ENCODE measurements at regions not wholly inside any gene's neighbourhood (a gene's known extent, or its start where the extent isn't known, plus 50 kb on each side); places are given as distances from the start of the nearest gene placed in this dataset.

DNA sequence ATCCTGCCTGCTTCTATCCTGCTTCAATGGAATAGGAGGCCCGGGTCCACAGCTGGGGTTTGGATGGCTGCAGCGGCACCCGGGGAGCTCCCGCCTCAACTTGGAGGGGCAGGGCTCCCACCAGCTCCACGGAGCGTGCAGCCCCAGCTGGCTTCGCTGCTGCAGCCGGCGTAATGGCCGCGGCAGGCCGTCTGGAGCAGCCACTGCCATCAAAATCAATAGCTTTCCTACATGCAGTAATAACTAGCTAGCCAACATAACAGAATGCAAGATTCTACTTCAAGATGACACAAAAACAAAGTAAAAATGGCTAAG, 154.2 kb upstream of the RMP24 start:
- intact Hi-C loops (cut with DNase I), result no loop called here
- 81% methylated on average over 10 of the region's 12 CpGs for WGBS
- no peak for DNase-seq (ENCODE audit: low spot score)
- Histone ChIP-seq H3K27ac (no peak overlapping the region), H3K9me3 (no peaks in the 10 kb centered on the region), H3K36me3 (no peaks in the 10 kb centered on the region), H3K4me1 (replicated peaks) (no peaks in the 10 kb centered on the region), H3K27me3 (replicated peaks; ENCODE audit: insufficient read depth) (no peaks in the 10 kb centered on the region), H3K4me3 (no peak overlapping the region)
- TF ChIP-seq POLR2AphosphoS5 (IDR thresholded peaks at IDR 0.05), result no peak
- no peak for TF ChIP-seq POLR2A (IDR thresholded peaks at IDR 0.05)
- TF ChIP-seq, protein P1, sequence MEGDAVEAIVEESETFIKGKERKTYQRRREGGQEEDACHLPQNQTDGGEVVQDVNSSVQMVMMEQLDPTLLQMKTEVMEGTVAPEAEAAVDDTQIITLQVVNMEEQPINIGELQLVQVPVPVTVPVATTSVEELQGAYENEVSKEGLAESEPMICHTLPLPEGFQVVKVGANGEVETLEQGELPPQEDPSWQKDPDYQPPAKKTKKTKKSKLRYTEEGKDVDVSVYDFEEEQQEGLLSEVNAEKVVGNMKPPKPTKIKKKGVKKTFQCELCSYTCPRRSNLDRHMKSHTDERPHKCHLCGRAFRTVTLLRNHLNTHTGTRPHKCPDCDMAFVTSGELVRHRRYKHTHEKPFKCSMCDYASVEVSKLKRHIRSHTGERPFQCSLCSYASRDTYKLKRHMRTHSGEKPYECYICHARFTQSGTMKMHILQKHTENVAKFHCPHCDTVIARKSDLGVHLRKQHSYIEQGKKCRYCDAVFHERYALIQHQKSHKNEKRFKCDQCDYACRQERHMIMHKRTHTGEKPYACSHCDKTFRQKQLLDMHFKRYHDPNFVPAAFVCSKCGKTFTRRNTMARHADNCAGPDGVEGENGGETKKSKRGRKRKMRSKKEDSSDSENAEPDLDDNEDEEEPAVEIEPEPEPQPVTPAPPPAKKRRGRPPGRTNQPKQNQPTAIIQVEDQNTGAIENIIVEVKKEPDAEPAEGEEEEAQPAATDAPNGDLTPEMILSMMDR (IDR thresholded peaks at IDR 0.05), result no peak

DNA sequence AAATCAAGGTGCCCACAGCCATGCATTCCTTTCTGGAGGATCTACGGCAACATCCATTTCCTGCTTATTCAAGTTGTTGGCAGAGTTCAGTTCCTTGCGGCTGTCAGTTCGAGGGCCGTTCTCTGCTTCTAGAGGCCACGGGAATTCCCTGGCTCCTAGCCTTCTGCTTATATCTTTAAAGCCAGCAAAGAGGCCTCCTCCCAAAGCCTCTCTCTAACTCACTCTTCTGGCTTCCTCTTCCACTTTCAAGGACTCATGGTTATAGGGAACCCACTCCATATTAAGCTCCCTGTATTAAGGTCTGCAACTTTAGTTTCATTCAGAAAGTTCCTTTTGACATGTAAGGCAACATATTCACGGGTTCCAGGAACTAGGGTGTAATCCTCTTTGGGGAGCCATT, 150.1 kb upstream of the RMP24 start:
- H3K4me3 ChIP-seq, result no peak overlapping the region
- no peaks in the 10 kb centered on the region for H3K27me3 ChIP-seq (replicated peaks; ENCODE audit: insufficient read depth)
- intact Hi-C loops (cut with DNase I), result loop anchor here (10.0 kb wide), 1 partner anchor 62 kb away; no protein-coding TSS in a partner anchor
- no peaks in the 10 kb centered on the region for H3K36me3 ChIP-seq
- TF ChIP-seq POLR2AphosphoS5 (IDR thresholded peaks at IDR 0.05), result no peak
- 65% methylated on average over 6 of the region's 6 CpGs for WGBS
- no peak for DNase-seq (ENCODE audit: low spot score)
- no peak overlapping the region for H3K27ac ChIP-seq
- H3K9me3 ChIP-seq, result no peaks in the 10 kb centered on the region
- no peaks in the 10 kb centered on the region for H3K4me1 ChIP-seq (replicated peaks)

DNA sequence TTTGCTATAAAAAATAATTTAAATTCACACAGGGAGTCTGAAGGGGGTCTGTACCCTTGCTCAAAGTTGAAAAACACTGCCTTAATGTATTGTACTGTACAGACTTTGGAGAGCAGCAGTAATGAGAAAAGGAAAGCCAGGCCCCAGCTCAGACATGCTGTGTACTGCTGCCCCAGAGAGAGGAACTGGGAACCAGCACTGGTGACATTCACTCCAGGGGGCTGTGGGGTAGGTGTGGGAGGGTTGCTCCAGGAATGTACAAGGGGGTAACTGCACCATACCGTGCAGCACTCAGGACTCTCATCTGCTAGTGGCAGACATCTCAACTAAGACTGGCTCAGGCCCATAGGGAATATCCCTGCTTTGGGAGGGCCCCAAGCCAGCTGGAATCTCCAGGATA, 146.0 kb upstream of the RMP24 start:
- H3K4me3 ChIP-seq, result no peak overlapping the region
- no peaks in the 10 kb centered on the region for H3K9me3 ChIP-seq
- intact Hi-C loops (cut with DNase I), result loop anchor here (10.0 kb wide), 1 partner anchor 58 kb away; no protein-coding TSS in a partner anchor
- H3K4me1 ChIP-seq (replicated peaks), result no peaks in the 10 kb centered on the region
- no peak for DNase-seq (ENCODE audit: low spot score)
- WGBS, result 70% methylated on average over 1 of the region's 1 CpG
- H3K27ac ChIP-seq, result no peak overlapping the region
- H3K36me3 ChIP-seq, result no peaks in the 10 kb centered on the region
- H3K27me3 ChIP-seq (replicated peaks; ENCODE audit: insufficient read depth), result no peaks in the 10 kb centered on the region
- TF ChIP-seq POLR2AphosphoS5 (IDR thresholded peaks at IDR 0.05) (no peak), POLR2A (IDR thresholded peaks at IDR 0.05) (no peak)
- TF ChIP-seq, protein P1 (IDR thresholded peaks at IDR 0.05), result no peak

DNA sequence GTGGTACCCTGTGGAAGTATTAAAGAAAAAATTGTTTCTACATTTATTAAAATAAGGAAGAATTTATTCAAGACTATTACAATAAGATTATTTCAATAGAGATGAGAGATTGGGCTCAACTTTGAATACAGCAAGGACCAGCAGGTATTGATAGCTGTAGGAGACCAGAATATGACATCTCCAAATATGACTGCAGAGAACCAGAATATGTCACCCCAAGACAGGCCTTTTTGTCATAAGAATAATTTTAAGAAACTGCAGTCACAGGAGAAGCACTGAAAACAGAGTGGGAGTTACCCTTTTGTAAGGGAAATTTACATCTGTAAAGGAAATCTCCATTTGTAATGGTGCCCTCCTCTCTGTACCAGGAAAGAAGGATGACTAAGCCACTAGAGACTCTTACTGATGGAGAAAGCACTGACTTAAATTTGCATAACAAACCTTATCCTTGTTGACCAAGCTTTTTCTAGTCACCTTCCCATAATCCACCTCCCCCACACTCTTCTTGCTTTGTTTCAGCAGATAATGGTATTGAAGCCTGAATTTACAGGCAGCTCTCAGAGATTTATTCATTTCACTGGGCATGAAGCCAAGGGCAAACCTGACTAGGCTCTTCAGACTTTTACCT, 145.1 kb upstream of the RMP24 start:
- intact Hi-C loops (cut with DNase I), result loop anchor here (10.0 kb wide), 1 partner anchor 57 kb away; no protein-coding TSS in a partner anchor
- TF ChIP-seq POLR2AphosphoS5 (IDR thresholded peaks at IDR 0.05) (no peak), POLR2A (IDR thresholded peaks at IDR 0.05) (no peak)
- TF ChIP-seq, protein P1 (IDR thresholded peaks at IDR 0.05), result no peak
- H3K9me3 ChIP-seq, result no peaks in the 10 kb centered on the region
- no peaks in the 10 kb centered on the region for H3K4me1 ChIP-seq (replicated peaks)
- H3K27ac ChIP-seq, result no peak overlapping the region
- DNase-seq (ENCODE audit: low spot score), result no peak
- no peaks in the 10 kb centered on the region for H3K27me3 ChIP-seq (replicated peaks; ENCODE audit: insufficient read depth)
- H3K4me3 ChIP-seq, result no peak overlapping the region
- no peaks in the 10 kb centered on the region for H3K36me3 ChIP-seq

DNA sequence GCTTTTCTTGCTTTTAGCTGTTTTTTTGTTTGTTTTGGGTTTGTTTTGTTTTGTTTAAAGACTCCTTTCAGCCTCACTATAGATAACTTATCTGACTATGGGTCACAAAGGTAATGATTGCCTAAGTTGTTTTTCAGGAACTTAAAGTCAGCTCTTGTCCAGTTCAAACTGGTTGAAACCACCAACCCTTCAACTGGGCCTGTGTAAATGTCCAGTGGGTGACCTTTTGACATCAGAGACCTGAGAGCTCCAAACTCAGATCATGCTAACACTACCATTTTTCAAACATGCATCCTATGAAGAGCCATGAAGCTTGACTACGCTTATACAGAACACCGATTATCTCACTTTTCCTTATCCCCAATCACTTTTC, 144.6 kb upstream of the RMP24 start:
- Histone ChIP-seq H3K9me3 (no peaks in the 10 kb centered on the region), H3K4me3 (no peak overlapping the region), H3K4me1 (replicated peaks) (no peaks in the 10 kb centered on the region), H3K27ac (no peak overlapping the region), H3K36me3 (no peaks in the 10 kb centered on the region), H3K27me3 (replicated peaks; ENCODE audit: insufficient read depth) (no peaks in the 10 kb centered on the region)
- no peak for TF ChIP-seq POLR2AphosphoS5 (IDR thresholded peaks at IDR 0.05)
- TF ChIP-seq, protein P1 (IDR thresholded peaks at IDR 0.05), result no peak
- intact Hi-C loops (cut with DNase I), result loop anchor here (10.0 kb wide), 1 partner anchor 57 kb away; no protein-coding TSS in a partner anchor
- 100% methylated on average over 2 of the region's 2 CpGs for WGBS
- no peak for DNase-seq (ENCODE audit: low spot score)
